HepG2 (cell line): ENCODE measurements at regions not wholly inside any gene's neighbourhood (a gene's known extent, or its start where the extent isn't known, plus 50 kb on each side); places are given as distances from the start of the nearest gene placed in this dataset.

Experiments used
- ATAC-seq: fragments of 200-7000 bp; cut with Tn5 transposase; 3 replicates; pipeline ENCODE4 v1.9.1; 2020; ENCODE audit warnings: mild to moderate bottlenecking, moderate library complexity
- BruUV-seq: library from RNA; stranded (reverse); fragments of 400-500 nt; replicated peaks from 2 replicates; lab custom pipeline; 2021; lab: Mats Ljungman, UMichigan
- CTCF ChIA-PET: fragments of 300-600 bp; formaldehyde crosslinking; extraction: SDS; loops from one replicate; lab custom pipeline; 2021; ENCODE audit warnings: low total read pairs, inconsistent platforms, low intra/inter-chr PET ratio; lab: Yijun Ruan, JAX
- POLR2A ChIA-PET: fragments of 350-600 bp; sonication (Branson Sonifier 250); formaldehyde crosslinking; loops from one replicate; lab custom pipeline; 2020; ENCODE audit warnings: antibody characterized with exemption, inconsistent platforms; lab: Yijun Ruan, JAX
- DNase-seq: peaks from one replicate; pipeline ENCODE4 v3.0.0-alpha.2; 2015; ENCODE audit warnings: low spot score
- FAIRE-seq: peaks from 3 replicates; lab custom pipeline; 2011; peaks lifted over from hg19 to GRCh38; lab: Jason Lieb, UNC
- H2AFZ ChIP-seq: one replicate; pipeline ENCODE4 v1.6.1; 2011; ENCODE audit warnings: low read length, inconsistent platforms
- H3K27ac ChIP-seq: fragments of 300-600 bp; 3 replicates; pipeline ENCODE4 v1.8.0; 2011; ENCODE audit warnings: mixed run types, mild to moderate bottlenecking, mixed read lengths, low read length, inconsistent platforms; ENCODE audit not compliant: insufficient read depth; ENCODE audit errors: extremely low read length
- H3K27me3 ChIP-seq, 2 experiments: fragments of 200-600 bp in 1 of 2; 2 replicates in 1 of 2; 3 replicates in 1 of 2; pipeline versions ENCODE4 v1.6.0 to v1.8.0; 2011; ENCODE audit warnings: low read length in 2 of 2, mild to moderate bottlenecking in 2 of 2, moderate library complexity in 2 of 2, inconsistent platforms in 1 of 2; ENCODE audit not compliant: insufficient read depth in 2 of 2, control insufficient read depth in 1 of 2
- H3K36me3 ChIP-seq, 2 experiments: fragments of 200-600 bp in 1 of 2; replicated peaks in 1 of 2; 2 replicates in 1 of 2; 3 replicates in 1 of 2; pipeline versions ENCODE4 v1.5.1 to v1.8.0; 2011; ENCODE audit warnings: low read length in 2 of 2, inconsistent platforms in 1 of 2; ENCODE audit not compliant: insufficient read depth in 2 of 2, control insufficient read depth in 1 of 2
- H3K4me1 ChIP-seq: 2 replicates; pipeline ENCODE4 v1.5.1; 2012; ENCODE audit warnings: low read length, inconsistent platforms; ENCODE audit not compliant: insufficient read depth
- H3K4me2 ChIP-seq: 2 replicates; pipeline ENCODE4 v1.6.0; 2011; ENCODE audit warnings: low read depth, low read length, inconsistent platforms
- H3K4me3 ChIP-seq, 3 experiments: fragments of 200-600 bp in 1 of 3; sonication (generic), shearing (Covaris generic) in 1 of 3; replicated peaks in 1 of 3; 2 replicates each; pipeline ENCODE4 v1.5.1; 2011 to 2016; ENCODE audit warnings: low read length in 3 of 3, inconsistent platforms in 2 of 3, low read depth in 2 of 3, mild to moderate bottlenecking in 2 of 3, control low read depth in 1 of 3, mixed read lengths in 1 of 3; ENCODE audit not compliant: insufficient read depth in 1 of 3
- H3K79me2 ChIP-seq: one replicate; pipeline ENCODE4 v1.6.1; 2011; ENCODE audit warnings: low read length, inconsistent platforms; ENCODE audit not compliant: insufficient read depth
- H3K9ac ChIP-seq: 2 replicates; pipeline ENCODE4 v1.6.0; 2011; ENCODE audit warnings: mild to moderate bottlenecking, low read depth, low read length, inconsistent platforms; ENCODE audit not compliant: insufficient read depth
- H3K9me3 ChIP-seq: 2 replicates; pipeline ENCODE4 v1.5.1; 2012; ENCODE audit warnings: mild to moderate bottlenecking, low read length
- H4K20me1 ChIP-seq: 2 replicates; pipeline ENCODE4 v1.6.0; 2011; ENCODE audit warnings: inconsistent platforms, mild to moderate bottlenecking, low read length, moderate library complexity; ENCODE audit not compliant: insufficient read depth
- HMG20B ChIP-seq: conservative IDR thresholded peaks from 2 replicates; pipeline ENCODE4 v1.6.1; 2016; ENCODE audit warnings: missing genetic modification reagents, missing compliant biosample characterization
- IKZF4 ChIP-seq: sonication (generic); formaldehyde crosslinking; IDR thresholded peaks from 2 replicates; pipeline ENCODE4 v1.5.1; 2020; ENCODE audit warnings: borderline replicate concordance, mild to moderate bottlenecking, low read depth, missing genetic modification reagents; ENCODE audit errors: not compliant biosample characterization
- ZNF207 ChIP-seq: fragments of 450-650 bp; IDR thresholded peaks from 2 replicates; pipeline ENCODE4 v1.6.1; 2016; ENCODE audit warnings: antibody characterized with exemption, borderline replicate concordance
- ZNF333 ChIP-seq: sonication (generic); formaldehyde crosslinking; IDR thresholded peaks from 2 replicates; pipeline ENCODE4 v1.4.0; 2020; ENCODE audit warnings: mild to moderate bottlenecking, missing genetic modification reagents, borderline replicate concordance
- ZNF589 ChIP-seq: sonication (generic); formaldehyde crosslinking; conservative IDR thresholded peaks from 2 replicates; pipeline ENCODE4 v1.8.0; 2022; ENCODE audit warnings: mild to moderate bottlenecking, moderate library complexity, missing genetic modification reagents
- ZNF737 ChIP-seq: sonication (generic); formaldehyde crosslinking; IDR thresholded peaks from 2 replicates; pipeline ENCODE4 v1.5.0; 2020; ENCODE audit warnings: missing genetic modification reagents, mild to moderate bottlenecking, borderline replicate concordance
- WGBS: methylation state at CpG from one replicate; pipeline ENCODE4 v1.1.6; 2017; ENCODE audit warnings: low lambda C conversion rate; 5-methylcytosine and 5-hydroxymethylcytosine counted together
- in situ Hi-C: cut with HindIII; loops from 2 replicates; pipeline ENCODE4 v1.10.0; 2017; ENCODE audit warnings: low pct_unique_long_range_greater_than_20kb; ENCODE audit not compliant: extremely low pct_ligation_motif_present
- intact Hi-C: fragments of 100-400 bp; cut with micrococcal nuclease; formaldehyde crosslinking; loops from one replicate; pipeline ENCODE4 v1.10.0; 2022; ENCODE audit not compliant: unreplicated experiment
- TF ChIP-seq, protein P1 (sequence below): sonication (generic); formaldehyde crosslinking; IDR thresholded peaks from 2 replicates; pipeline ENCODE4 v1.4.0; 2020; ENCODE audit warnings: mild to moderate bottlenecking, low read depth, missing genetic modification reagents
- TF ChIP-seq, protein P2 (sequence below): sonication (generic); formaldehyde crosslinking; IDR thresholded peaks from 2 replicates; pipeline ENCODE4 v1.4.0; 2020; ENCODE audit warnings: missing genetic modification reagents

DNA sequence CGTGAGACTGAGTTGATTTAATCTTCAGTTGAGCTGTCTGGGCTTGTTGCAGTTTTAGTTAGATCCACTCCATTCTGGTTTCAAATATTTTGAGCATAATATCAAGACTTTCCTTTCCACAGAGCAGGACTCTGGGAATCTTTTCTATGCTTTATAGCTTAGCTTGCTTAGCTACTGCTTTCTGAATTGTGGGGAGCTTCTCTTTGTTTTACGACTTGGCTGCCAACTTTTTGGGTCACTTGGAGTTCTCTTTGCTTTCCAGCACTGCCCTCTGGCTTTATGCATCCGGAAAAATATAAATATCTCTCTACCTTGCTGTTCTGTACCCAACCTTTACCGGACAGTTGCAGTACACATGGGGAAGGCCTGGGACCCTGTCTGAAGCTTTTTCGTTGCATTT, 292.1 kb downstream of the STIM2 start:
- Histone ChIP-seq H3K79me2 (no peaks in the 10 kb centered on the region), H3K27ac (no peak overlapping the region), H3K4me1 (no peaks in the 10 kb centered on the region), H2AFZ (no peak overlapping the region), H3K9ac (no peak overlapping the region), H3K9me3 (no peaks in the 10 kb centered on the region), H3K4me3 (no peak overlapping the region), H3K27me3 (no peaks in the 10 kb centered on the region), H3K4me2 (no peak overlapping the region), H3K36me3 (no peaks in the 10 kb centered on the region), H4K20me1 (no peaks in the 10 kb centered on the region)
- in situ Hi-C loops, result no loop called here
- TF ChIP-seq ZNF333 (CRISPR knock-in tag), result no peak
- TF ChIP-seq ZNF737, result no peak
- no peak for TF ChIP-seq ZNF589
- no peak for TF ChIP-seq IKZF4 (CRISPR knock-in tag)
- no peak for TF ChIP-seq HMG20B
- TF ChIP-seq, protein P1, sequence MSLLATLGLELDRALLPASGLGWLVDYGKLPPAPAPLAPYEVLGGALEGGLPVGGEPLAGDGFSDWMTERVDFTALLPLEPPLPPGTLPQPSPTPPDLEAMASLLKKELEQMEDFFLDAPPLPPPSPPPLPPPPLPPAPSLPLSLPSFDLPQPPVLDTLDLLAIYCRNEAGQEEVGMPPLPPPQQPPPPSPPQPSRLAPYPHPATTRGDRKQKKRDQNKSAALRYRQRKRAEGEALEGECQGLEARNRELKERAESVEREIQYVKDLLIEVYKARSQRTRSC (CRISPR knock-in tag), result no peak
- TF ChIP-seq, protein P2, sequence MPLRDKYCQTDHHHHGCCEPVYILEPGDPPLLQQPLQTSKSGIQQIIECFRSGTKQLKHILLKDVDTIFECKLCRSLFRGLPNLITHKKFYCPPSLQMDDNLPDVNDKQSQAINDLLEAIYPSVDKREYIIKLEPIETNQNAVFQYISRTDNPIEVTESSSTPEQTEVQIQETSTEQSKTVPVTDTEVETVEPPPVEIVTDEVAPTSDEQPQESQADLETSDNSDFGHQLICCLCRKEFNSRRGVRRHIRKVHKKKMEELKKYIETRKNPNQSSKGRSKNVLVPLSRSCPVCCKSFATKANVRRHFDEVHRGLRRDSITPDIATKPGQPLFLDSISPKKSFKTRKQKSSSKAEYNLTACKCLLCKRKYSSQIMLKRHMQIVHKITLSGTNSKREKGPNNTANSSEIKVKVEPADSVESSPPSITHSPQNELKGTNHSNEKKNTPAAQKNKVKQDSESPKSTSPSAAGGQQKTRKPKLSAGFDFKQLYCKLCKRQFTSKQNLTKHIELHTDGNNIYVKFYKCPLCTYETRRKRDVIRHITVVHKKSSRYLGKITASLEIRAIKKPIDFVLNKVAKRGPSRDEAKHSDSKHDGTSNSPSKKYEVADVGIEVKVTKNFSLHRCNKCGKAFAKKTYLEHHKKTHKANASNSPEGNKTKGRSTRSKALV (CRISPR knock-in tag), result no peak
- no peak for TF ChIP-seq ZNF207
- no peak for ATAC-seq
- DNase-seq, result no peak
- BruUV-seq, result no TSS peak
- no peak for FAIRE-seq
- POLR2A ChIA-PET, result no interaction called here
- WGBS, result 19% methylated on average over 5 of the region's 5 CpGs
- intact Hi-C loops, result no loop called here
- CTCF ChIA-PET, result no interaction called here
